Urinary bladder (tissue), 3 donors: ENCODE measurements at regions not wholly inside any gene's neighbourhood (a gene's known extent, or its start where the extent isn't known, plus 50 kb on each side); places are given as distances from the start of the nearest gene placed in this dataset.

ENCODE experiments used
- DNase-seq: peaks from one replicate; pipeline ENCODE4 v3.0.0-alpha.2; 2015; ENCODE audit errors: extremely low spot score
- H3K27ac ChIP-seq: one replicate; pipeline ENCODE4 v1.5.1; 2013; ENCODE audit warnings: low read depth, mild to moderate bottlenecking, moderate library complexity
- H3K36me3 ChIP-seq: one replicate; pipeline ENCODE4 v1.6.1; 2013; ENCODE audit warnings: mild to moderate bottlenecking, moderate library complexity; ENCODE audit not compliant: insufficient read depth
- H3K4me1 ChIP-seq: one replicate; pipeline ENCODE4 v1.6.1; 2013; ENCODE audit warnings: mild to moderate bottlenecking, moderate library complexity; ENCODE audit not compliant: insufficient read depth
- H3K4me3 ChIP-seq: one replicate; pipeline ENCODE4 v1.5.1; 2013; ENCODE audit warnings: low read depth, low read length
- WGBS: extraction: QIAGEN DNeasy Blood & Tissue Kit; methylation state at CpG from one replicate; pipeline ENCODE4 v1.1.7; 2013; 5-methylcytosine and 5-hydroxymethylcytosine counted together
- donor health status: healthy with polysubstance abuse.
- donor health status: healthy.

- Histone ChIP-seq H3K36me3 (no peaks in the 10 kb centered on the region), H3K27ac (no peak overlapping the region), H3K4me3 (no peak overlapping the region), H3K4me1 (no peaks in the 10 kb centered on the region)
- 96% methylated on average over 9 of the region's 9 CpGs for WGBS
- no peak for DNase-seq
Observed at GRCh38 chr6:44036699-44037101, 90.6 kb downstream of the MRPL14 start.

- Histone ChIP-seq H3K27ac (no peak overlapping the region), H3K4me3 (no peak overlapping the region), H3K36me3 (no peaks in the 10 kb centered on the region), H3K4me1 (no peaks in the 10 kb centered on the region)
- 91% methylated on average over 2 of the region's 2 CpGs for WGBS
- DNase-seq: no peak
Observed at GRCh38 chr6:44036196-44036595, 91.1 kb downstream of the MRPL14 start.

- Histone ChIP-seq H3K4me1 (no peaks in the 10 kb centered on the region), H3K4me3 (no peak overlapping the region), H3K36me3 (no peaks in the 10 kb centered on the region), H3K27ac (no peak overlapping the region)
- no peak for DNase-seq
- 80% methylated on average over 3 of the region's 3 CpGs for WGBS
Observed at GRCh38 chr6:44035621-44036020, 91.6 kb downstream of the MRPL14 start.

- DNase-seq: no peak
- no peak overlapping the region for H3K27ac ChIP-seq
Observed at GRCh38 chr6:44034931-44035345, 92.3 kb downstream of the MRPL14 start.

GRCh38 chr6:44034391-44034861 is 92.8 kb downstream of the MRPL14 start:
- DNase-seq: no peak

More at GRCh38 chr6:44034931-44035345, 92.3 kb downstream of the MRPL14 start:
- H3K4me1 ChIP-seq: no peaks in the 10 kb centered on the region
- H3K4me3 ChIP-seq: no peak overlapping the region
- H3K36me3 ChIP-seq: no peaks in the 10 kb centered on the region
- 90% methylated on average over 3 of the region's 3 CpGs for WGBS

GRCh38 chr6:44030812-44031454 is 96.3 kb downstream of the MRPL14 start:
- DNase-seq: no peak
- no peaks in the 10 kb centered on the region for H3K4me1 ChIP-seq
- no peaks in the 10 kb centered on the region for H3K36me3 ChIP-seq
- no peak overlapping the region for H3K4me3 ChIP-seq
- H3K27ac ChIP-seq: no peak overlapping the region
- WGBS: 81% methylated on average over 7 of the region's 7 CpGs

More at GRCh38 chr6:44034391-44034861, 92.8 kb downstream of the MRPL14 start:
- Histone ChIP-seq H3K4me1 (no peaks in the 10 kb centered on the region), H3K36me3 (no peaks in the 10 kb centered on the region), H3K27ac (no peak overlapping the region), H3K4me3 (no peak overlapping the region)
- 54% methylated on average over 4 of the region's 4 CpGs for WGBS

- H3K4me1 ChIP-seq: no peaks in the 10 kb centered on the region
- DNase-seq: peak; percentile 48
- no peak overlapping the region for H3K27ac ChIP-seq
- H3K4me3 ChIP-seq: no peak overlapping the region
- 60% methylated on average over 4 of the region's 4 CpGs for WGBS
- H3K36me3 ChIP-seq: no peaks in the 10 kb centered on the region
Observed at GRCh38 chr6:44029444-44030185, 97.6 kb downstream of the MRPL14 start.

- 36% methylated on average over 3 of the region's 3 CpGs for WGBS
- Histone ChIP-seq H3K4me1 (no peaks in the 10 kb centered on the region), H3K4me3 (no peak overlapping the region), H3K27ac (no peak overlapping the region), H3K36me3 (no peaks in the 10 kb centered on the region)
- peak; percentile 40 for DNase-seq
Observed at GRCh38 chr6:44028789-44029310, 98.4 kb downstream of the MRPL14 start.

- Histone ChIP-seq H3K4me3 (no peak overlapping the region), H3K4me1 (no peaks in the 10 kb centered on the region), H3K27ac (no peak overlapping the region), H3K36me3 (no peaks in the 10 kb centered on the region)
- no peak for DNase-seq
- 77% methylated on average over 4 of the region's 4 CpGs for WGBS
Observed at GRCh38 chr6:44025226-44025625, 102.0 kb downstream of the MRPL14 start.

GRCh38 chr6:44024574-44025219 is 102.6 kb downstream of the MRPL14 start:
- Histone ChIP-seq H3K4me3 (no peak overlapping the region), H3K27ac (no peak overlapping the region), H3K36me3 (no peaks in the 10 kb centered on the region), H3K4me1 (no peaks in the 10 kb centered on the region)
- no peak for DNase-seq
- WGBS: 64% methylated on average over 7 of the region's 7 CpGs

- Histone ChIP-seq H3K4me1 (no peaks in the 10 kb centered on the region), H3K27ac (no peak overlapping the region), H3K36me3 (no peaks in the 10 kb centered on the region), H3K4me3 (no peak overlapping the region)
- DNase-seq: no peak
- 91% methylated on average over 8 of the region's 8 CpGs for WGBS
Observed at GRCh38 chr6:44023586-44024454, 103.4 kb downstream of the MRPL14 start.

GRCh38 chr6:44022671-44023352 is 104.4 kb downstream of the MRPL14 start:
- Histone ChIP-seq H3K4me3 (no peak overlapping the region), H3K27ac (no peak overlapping the region), H3K4me1 (no peaks in the 10 kb centered on the region), H3K36me3 (no peaks in the 10 kb centered on the region)
- DNase-seq: no peak
- 94% methylated on average over 14 of the region's 14 CpGs for WGBS

GRCh38 chr6:44022296-44022661 is 105.0 kb downstream of the MRPL14 start:
- no peak for DNase-seq
- H3K4me1 ChIP-seq: no peaks in the 10 kb centered on the region
- no peaks in the 10 kb centered on the region for H3K36me3 ChIP-seq
- no peak overlapping the region for H3K4me3 ChIP-seq
- H3K27ac ChIP-seq: no peak overlapping the region
- 59% methylated on average over 7 of the region's 7 CpGs for WGBS
